Mesothelial cell of epicardium (in vitro differentiated cells): ENCODE measurements at regions not wholly inside any gene's neighbourhood (a gene's known extent, or its start where the extent isn't known, plus 50 kb on each side); places are given as distances from the start of the nearest gene placed in this dataset.

Experiments used
- DNase-seq, 2 experiments: peaks; one replicate each; pipeline ENCODE4 v3.0.0; 2021; ENCODE audit warnings: low spot score in 2 of 2; ENCODE audit not compliant: unreplicated experiment in 2 of 2
- H3K27ac Mint-ChIP-seq: 2 replicates; pipeline ENCODE4 v1.8.0; 2021; ENCODE audit warnings: mixed read lengths
- H3K27me3 Mint-ChIP-seq: 2 replicates; pipeline ENCODE4 v1.8.0; 2021; ENCODE audit warnings: low read depth, mixed read lengths
- H3K36me3 Mint-ChIP-seq: 2 replicates; pipeline ENCODE4 v1.8.0; 2021; ENCODE audit warnings: mixed read lengths
- H3K4me1 Mint-ChIP-seq: 2 replicates; pipeline ENCODE4 v1.8.0; 2021; ENCODE audit warnings: mixed read lengths
- H3K4me3 Mint-ChIP-seq: 2 replicates; pipeline ENCODE4 v1.8.0; 2021; ENCODE audit warnings: mild to moderate bottlenecking, moderate library complexity, mixed read lengths
- H3K9me3 Mint-ChIP-seq: 2 replicates; pipeline ENCODE4 v1.8.0; 2021; ENCODE audit warnings: mixed read lengths
- TF ChIP-seq, protein P1 (sequence below): fragments of 200-600 bp; sonication (generic); IDR thresholded peaks from one replicate; pipeline ENCODE4 v1.5.0; 2021; ENCODE audit warnings: antibody characterized with exemption; ENCODE audit not compliant: unreplicated experiment

- no peaks in the 10 kb centered on the region for H3K36me3 Mint-ChIP-seq
Observed at GRCh38 chr3:104990758-104991157, 376.0 kb upstream of the ALCAM start.

GRCh38 chr3:104992676-104993075, 374.0 kb upstream of the ALCAM start:
- Mint-ChIP-seq H3K4me3 (no peak overlapping the region), H3K27ac (no peak overlapping the region), H3K36me3 (no peaks in the 10 kb centered on the region), H3K4me1 (no peaks in the 10 kb centered on the region), H3K27me3 (no peaks in the 10 kb centered on the region), H3K9me3 (peaks cover under 1% of the 10 kb centered on the region)
- TF ChIP-seq, protein P1, sequence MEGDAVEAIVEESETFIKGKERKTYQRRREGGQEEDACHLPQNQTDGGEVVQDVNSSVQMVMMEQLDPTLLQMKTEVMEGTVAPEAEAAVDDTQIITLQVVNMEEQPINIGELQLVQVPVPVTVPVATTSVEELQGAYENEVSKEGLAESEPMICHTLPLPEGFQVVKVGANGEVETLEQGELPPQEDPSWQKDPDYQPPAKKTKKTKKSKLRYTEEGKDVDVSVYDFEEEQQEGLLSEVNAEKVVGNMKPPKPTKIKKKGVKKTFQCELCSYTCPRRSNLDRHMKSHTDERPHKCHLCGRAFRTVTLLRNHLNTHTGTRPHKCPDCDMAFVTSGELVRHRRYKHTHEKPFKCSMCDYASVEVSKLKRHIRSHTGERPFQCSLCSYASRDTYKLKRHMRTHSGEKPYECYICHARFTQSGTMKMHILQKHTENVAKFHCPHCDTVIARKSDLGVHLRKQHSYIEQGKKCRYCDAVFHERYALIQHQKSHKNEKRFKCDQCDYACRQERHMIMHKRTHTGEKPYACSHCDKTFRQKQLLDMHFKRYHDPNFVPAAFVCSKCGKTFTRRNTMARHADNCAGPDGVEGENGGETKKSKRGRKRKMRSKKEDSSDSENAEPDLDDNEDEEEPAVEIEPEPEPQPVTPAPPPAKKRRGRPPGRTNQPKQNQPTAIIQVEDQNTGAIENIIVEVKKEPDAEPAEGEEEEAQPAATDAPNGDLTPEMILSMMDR, result no peak
- DNase-seq, result no peak

More at GRCh38 chr3:104990758-104991157, 376.0 kb upstream of the ALCAM start:
- DNase-seq, result no peak
- H3K9me3 Mint-ChIP-seq, result no peaks in the 10 kb centered on the region
- H3K4me3 Mint-ChIP-seq, result no peak overlapping the region
- TF ChIP-seq, protein P1, result no peak
- no peaks in the 10 kb centered on the region for H3K27me3 Mint-ChIP-seq
- no peaks in the 10 kb centered on the region for H3K4me1 Mint-ChIP-seq
- no peak overlapping the region for H3K27ac Mint-ChIP-seq

DNA sequence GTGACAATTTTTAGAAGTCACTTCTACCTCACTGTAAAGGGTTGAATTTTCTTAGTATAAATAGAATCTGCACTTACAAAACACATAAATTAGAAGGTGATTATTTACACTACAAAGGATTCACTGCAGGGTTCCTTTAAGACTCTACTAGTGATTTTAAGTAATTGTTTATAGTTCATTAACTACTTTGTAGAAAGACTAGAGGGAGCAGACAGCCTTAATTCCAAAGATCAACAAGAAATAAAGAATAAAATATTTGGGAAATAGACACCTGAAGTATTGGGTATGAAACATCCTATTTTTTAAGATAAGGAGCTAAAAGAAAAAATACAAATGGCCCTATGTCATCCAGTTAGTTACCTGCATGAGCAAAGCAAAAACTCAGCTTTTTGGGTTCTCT, 360.5 kb upstream of the ALCAM start:
- Mint-ChIP-seq H3K4me1 (no peaks in the 10 kb centered on the region), H3K9me3 (peaks cover 17% of the 10 kb centered on the region), H3K4me3 (no peak overlapping the region), H3K27me3 (no peaks in the 10 kb centered on the region), H3K27ac (no peak overlapping the region), H3K36me3 (no peaks in the 10 kb centered on the region)
- no peak for DNase-seq
- TF ChIP-seq, protein P1, result no peak

DNA sequence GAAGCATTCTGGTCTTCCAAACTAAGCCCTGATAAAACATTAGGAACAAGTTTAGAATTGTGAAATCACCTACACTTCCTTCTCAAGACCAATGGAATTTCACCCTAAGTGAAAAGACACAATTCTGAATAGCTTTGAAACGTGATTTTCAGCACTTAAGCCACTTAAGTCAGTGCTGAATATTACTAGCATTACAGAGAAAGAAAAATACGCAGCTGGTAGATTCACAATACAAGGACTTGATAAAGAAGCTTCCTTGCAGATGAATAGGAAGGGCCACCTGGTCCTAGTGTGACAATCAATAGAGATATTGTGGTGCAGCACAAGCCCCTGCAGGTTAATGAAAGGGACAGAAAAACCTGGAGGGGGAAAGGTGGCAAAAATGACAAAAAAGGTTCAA, 353.1 kb upstream of the ALCAM start:
- Mint-ChIP-seq H3K4me1 (no peaks in the 10 kb centered on the region), H3K27me3 (no peaks in the 10 kb centered on the region), H3K4me3 (no peak overlapping the region), H3K27ac (no peak overlapping the region), H3K9me3 (peaks cover 4% of the 10 kb centered on the region), H3K36me3 (no peaks in the 10 kb centered on the region)
- TF ChIP-seq, protein P1, result no peak
- DNase-seq, result no peak

DNA sequence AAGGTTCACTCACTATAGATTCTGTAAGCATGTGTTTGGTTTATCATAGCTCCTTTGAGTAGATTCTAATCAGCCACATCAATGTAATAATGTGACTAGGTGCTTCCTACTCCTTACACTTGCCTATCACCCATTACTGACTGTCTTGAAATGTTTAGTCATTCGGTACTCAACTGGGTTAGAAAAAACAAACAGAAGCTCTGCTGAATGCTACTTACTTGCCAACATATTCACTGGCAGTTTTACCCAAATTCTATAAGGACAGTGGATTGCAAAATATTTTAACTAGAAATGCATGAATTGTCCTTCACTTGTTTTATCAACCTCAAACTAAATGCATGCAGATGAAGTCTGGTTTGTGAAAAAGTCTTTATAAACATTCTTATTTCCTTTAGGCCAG, 352.1 kb upstream of the ALCAM start:
- no peak for DNase-seq
- no peak overlapping the region for H3K4me3 Mint-ChIP-seq
- no peak overlapping the region for H3K27ac Mint-ChIP-seq
- H3K27me3 Mint-ChIP-seq, result no peaks in the 10 kb centered on the region
- no peaks in the 10 kb centered on the region for H3K36me3 Mint-ChIP-seq
- peaks cover under 1% of the 10 kb centered on the region for H3K9me3 Mint-ChIP-seq
- no peaks in the 10 kb centered on the region for H3K4me1 Mint-ChIP-seq
- TF ChIP-seq, protein P1, result no peak

GRCh38 chr3:105022813-105023212, 343.9 kb upstream of the ALCAM start:
- DNase-seq, result no peak
- Mint-ChIP-seq H3K4me3 (no peak overlapping the region), H3K36me3 (no peaks in the 10 kb centered on the region), H3K27ac (no peak overlapping the region), H3K27me3 (no peaks in the 10 kb centered on the region), H3K9me3 (peaks cover 16% of the 10 kb centered on the region), H3K4me1 (no peaks in the 10 kb centered on the region)
- TF ChIP-seq, protein P1, result no peak
